ENCODE measurements at regions not wholly inside any gene's neighbourhood (a gene's known extent, or its start where the extent isn't known, plus 50 kb on each side); places are given as distances from the start of the nearest gene placed in this dataset.

DNA sequence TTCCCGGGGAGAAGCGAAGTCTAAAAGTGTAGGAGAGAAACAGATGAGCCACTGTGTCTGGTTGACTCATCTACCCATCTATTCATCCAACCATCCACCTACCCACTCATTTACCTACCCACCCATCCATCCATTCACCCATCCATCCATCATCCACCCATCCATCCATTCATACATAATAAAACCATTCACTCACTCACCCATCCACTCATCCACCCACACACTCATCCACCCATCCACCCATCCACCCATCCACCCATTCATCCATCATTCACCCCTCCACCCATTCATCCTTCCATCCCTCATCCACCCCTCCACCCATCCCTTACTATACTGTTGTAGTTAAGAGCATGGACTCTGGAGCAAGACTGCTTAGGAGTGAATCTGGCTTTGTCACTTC is 136.4 kb upstream of the ATP2B2 start:
- Mint-ChIP-seq H3K27ac (no peak overlapping the region), H3K9me3 (ENCODE audit: low read depth) (peaks cover 16% of the 10 kb centered on the region), H3K36me3 (ENCODE audit: insufficient read depth) (no peaks in the 10 kb centered on the region), H3K4me1 (ENCODE audit: low read depth) (no peaks in the 10 kb centered on the region), H3K4me3 (ENCODE audit: low read depth) (no peak overlapping the region), H3K27me3 (peaks cover 52% of the 10 kb centered on the region)
- no peak for DNase-seq (ENCODE audit: low spot score, unreplicated experiment)
- TF ChIP-seq, protein P1, sequence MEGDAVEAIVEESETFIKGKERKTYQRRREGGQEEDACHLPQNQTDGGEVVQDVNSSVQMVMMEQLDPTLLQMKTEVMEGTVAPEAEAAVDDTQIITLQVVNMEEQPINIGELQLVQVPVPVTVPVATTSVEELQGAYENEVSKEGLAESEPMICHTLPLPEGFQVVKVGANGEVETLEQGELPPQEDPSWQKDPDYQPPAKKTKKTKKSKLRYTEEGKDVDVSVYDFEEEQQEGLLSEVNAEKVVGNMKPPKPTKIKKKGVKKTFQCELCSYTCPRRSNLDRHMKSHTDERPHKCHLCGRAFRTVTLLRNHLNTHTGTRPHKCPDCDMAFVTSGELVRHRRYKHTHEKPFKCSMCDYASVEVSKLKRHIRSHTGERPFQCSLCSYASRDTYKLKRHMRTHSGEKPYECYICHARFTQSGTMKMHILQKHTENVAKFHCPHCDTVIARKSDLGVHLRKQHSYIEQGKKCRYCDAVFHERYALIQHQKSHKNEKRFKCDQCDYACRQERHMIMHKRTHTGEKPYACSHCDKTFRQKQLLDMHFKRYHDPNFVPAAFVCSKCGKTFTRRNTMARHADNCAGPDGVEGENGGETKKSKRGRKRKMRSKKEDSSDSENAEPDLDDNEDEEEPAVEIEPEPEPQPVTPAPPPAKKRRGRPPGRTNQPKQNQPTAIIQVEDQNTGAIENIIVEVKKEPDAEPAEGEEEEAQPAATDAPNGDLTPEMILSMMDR (IDR thresholded peaks at IDR 0.05; ENCODE audit: unreplicated experiment): no peak

GRCh38 chr3:10644189-10644588 is 138.8 kb upstream of the ATP2B2 start:
- Mint-ChIP-seq H3K27ac (no peak overlapping the region), H3K27me3 (peaks cover 46% of the 10 kb centered on the region), H3K4me3 (ENCODE audit: low read depth) (no peak overlapping the region), H3K4me1 (ENCODE audit: low read depth) (no peaks in the 10 kb centered on the region), H3K9me3 (ENCODE audit: low read depth) (no peaks in the 10 kb centered on the region), H3K36me3 (ENCODE audit: insufficient read depth) (no peaks in the 10 kb centered on the region)
- no peak for DNase-seq (ENCODE audit: low spot score, unreplicated experiment)
- TF ChIP-seq, protein P1 (IDR thresholded peaks at IDR 0.05; ENCODE audit: unreplicated experiment): no peak

DNA sequence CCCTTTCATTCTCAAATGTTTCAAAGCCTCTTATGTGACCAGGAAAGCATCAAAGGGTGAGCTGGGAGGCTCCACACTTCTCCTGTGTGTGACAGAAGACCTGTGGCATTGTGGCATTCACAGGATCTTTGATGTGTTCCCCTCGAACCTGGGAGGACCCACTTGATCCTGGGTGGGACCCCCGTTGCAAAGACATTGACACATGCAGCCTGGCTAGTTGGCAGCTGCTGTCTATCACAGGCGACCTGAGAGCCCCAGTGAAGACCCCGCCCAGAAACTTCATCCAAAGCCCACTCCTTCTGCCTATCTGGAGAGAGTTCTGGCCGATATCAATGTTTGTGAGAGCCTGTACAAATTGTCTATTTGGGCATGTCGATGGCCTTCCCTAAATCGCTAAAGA is 140.4 kb upstream of the ATP2B2 start:
- TF ChIP-seq, protein P1 (IDR thresholded peaks at IDR 0.05; ENCODE audit: unreplicated experiment): no peak
- peaks cover 33% of the 10 kb centered on the region for H3K27me3 Mint-ChIP-seq
- H3K4me3 Mint-ChIP-seq (ENCODE audit: low read depth): no peak overlapping the region
- DNase-seq (ENCODE audit: low spot score, unreplicated experiment): no peak
- no peak overlapping the region for H3K27ac Mint-ChIP-seq
- no peaks in the 10 kb centered on the region for H3K36me3 Mint-ChIP-seq (ENCODE audit: insufficient read depth)
- H3K9me3 Mint-ChIP-seq (ENCODE audit: low read depth): no peaks in the 10 kb centered on the region
- H3K4me1 Mint-ChIP-seq (ENCODE audit: low read depth): no peaks in the 10 kb centered on the region

DNA sequence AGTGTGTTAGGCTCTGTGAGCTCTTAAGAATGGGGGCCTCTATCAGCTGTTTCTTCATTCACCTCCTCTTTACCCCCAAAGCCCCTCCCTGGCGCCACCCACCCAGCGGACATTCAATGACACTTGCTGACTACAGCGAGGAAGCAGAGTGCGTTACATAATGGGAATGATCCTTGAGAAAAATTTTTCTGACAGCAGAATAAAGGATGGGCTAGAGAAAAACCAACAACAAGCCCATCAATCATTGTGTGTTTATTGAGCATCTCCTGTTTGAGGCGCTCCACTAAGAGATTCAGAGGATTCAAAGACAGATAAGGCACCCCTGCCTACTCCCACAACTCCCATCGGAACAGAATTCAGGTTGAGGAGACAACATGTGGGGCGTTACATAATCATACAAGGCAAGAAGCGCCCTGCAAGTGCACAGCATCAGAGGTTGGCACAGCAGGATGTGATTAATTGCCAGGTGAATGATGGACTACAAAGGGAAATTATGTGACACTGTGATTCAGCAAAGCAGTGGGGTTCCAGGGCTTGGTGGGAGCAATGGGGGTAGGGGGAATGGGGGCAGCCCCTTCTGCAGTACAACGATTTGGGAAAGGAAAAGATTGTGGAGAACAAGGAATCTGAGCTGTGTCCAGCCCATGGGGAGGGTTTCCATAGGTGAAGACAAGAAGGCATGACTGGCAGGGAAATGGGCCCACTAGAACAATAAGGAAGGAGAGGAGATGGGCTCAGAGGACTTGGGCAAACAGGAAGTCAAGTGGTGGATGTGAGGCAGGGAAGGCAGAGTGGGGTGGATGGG is 141.3 kb upstream of the ATP2B2 start:
- TF ChIP-seq, protein P1 (IDR thresholded peaks at IDR 0.05; ENCODE audit: unreplicated experiment): no peak
- no peak overlapping the region for H3K27ac Mint-ChIP-seq
- no peaks in the 10 kb centered on the region for H3K36me3 Mint-ChIP-seq (ENCODE audit: insufficient read depth)
- H3K4me1 Mint-ChIP-seq (ENCODE audit: low read depth): no peaks in the 10 kb centered on the region
- no peaks in the 10 kb centered on the region for H3K9me3 Mint-ChIP-seq (ENCODE audit: low read depth)
- H3K4me3 Mint-ChIP-seq (ENCODE audit: low read depth): no peak overlapping the region
- peaks cover 26% of the 10 kb centered on the region for H3K27me3 Mint-ChIP-seq
- no peak for DNase-seq (ENCODE audit: low spot score, unreplicated experiment)

DNA sequence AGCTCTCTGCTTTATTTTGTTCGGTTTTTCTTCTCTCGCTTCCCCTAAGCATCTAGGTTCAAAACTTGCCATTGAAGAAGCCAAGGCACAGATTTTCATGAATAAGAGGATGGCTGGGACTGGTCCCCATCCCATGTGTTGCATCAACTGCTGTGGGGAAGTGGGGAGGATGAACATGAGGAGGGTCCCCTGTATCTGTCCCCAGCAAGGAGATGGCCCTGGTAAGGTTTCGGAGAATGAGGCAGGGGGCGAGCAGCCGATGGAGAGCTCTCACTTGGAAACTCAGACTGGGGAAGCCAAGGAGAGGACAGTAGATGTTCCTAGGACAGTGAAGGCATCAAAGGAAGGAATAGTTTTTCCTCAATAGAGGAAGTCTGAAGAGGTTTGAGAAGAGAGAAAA is 142.0 kb upstream of the ATP2B2 start:
- TF ChIP-seq, protein P1 (IDR thresholded peaks at IDR 0.05; ENCODE audit: unreplicated experiment): no peak
- Mint-ChIP-seq H3K9me3 (ENCODE audit: low read depth) (no peaks in the 10 kb centered on the region), H3K36me3 (ENCODE audit: insufficient read depth) (no peaks in the 10 kb centered on the region), H3K4me3 (ENCODE audit: low read depth) (no peak overlapping the region), H3K4me1 (ENCODE audit: low read depth) (no peaks in the 10 kb centered on the region), H3K27me3 (peaks cover 24% of the 10 kb centered on the region), H3K27ac (no peak overlapping the region)
- no peak for DNase-seq (ENCODE audit: low spot score, unreplicated experiment)
